DLD1 (cell line): ENCODE measurements at regions not wholly inside any gene's neighbourhood (a gene's known extent, or its start where the extent isn't known, plus 50 kb on each side); places are given as distances from the start of the nearest gene placed in this dataset.

Experiments
- in situ Hi-C: cut with HindIII; loops from 2 replicates; pipeline ENCODE4 v1.10.0; 2017; ENCODE audit warnings: low sequenced_read_pairs

- in situ Hi-C loops = no loop called here
Observed at GRCh38 chr6:163630572-163630971, 216.1 kb downstream of the QKI start.

GRCh38 chr6:163630096-163630495 lies 215.6 kb downstream of the QKI start:
- in situ Hi-C loops = no loop called here
